BJ (cell line): ENCODE measurements at regions not wholly inside any gene's neighbourhood (a gene's known extent, or its start where the extent isn't known, plus 50 kb on each side); places are given as distances from the start of the nearest gene placed in this dataset.

Experiments used
- CTCF ChIA-PET: fragments of 350-600 bp; formaldehyde crosslinking; extraction: SDS; loops from one replicate; lab custom pipeline; 2021; ENCODE audit warnings: antibody characterized with exemption, inconsistent platforms; lab: Yijun Ruan, JAX
- POLR2A ChIA-PET: fragments of 300-600 bp; sonication (Branson Sonifier 250); formaldehyde crosslinking; extraction: SDS; loops from one replicate; lab custom pipeline; 2021; ENCODE audit warnings: antibody characterized with exemption; lab: Charles Lee
- DNase-seq: peaks from one replicate; pipeline ENCODE4 v3.0.0-alpha.2; 2011; ENCODE audit warnings: low read depth
- H3K27me3 ChIP-seq: 2 replicates; pipeline ENCODE4 v1.6.0; 2011; ENCODE audit warnings: low read length; ENCODE audit not compliant: control insufficient read depth, insufficient read depth
- H3K36me3 ChIP-seq: 2 replicates; pipeline ENCODE4 v1.5.1; 2011; ENCODE audit warnings: low read length; ENCODE audit not compliant: control insufficient read depth, insufficient read depth
- H3K4me3 ChIP-seq: 2 replicates; pipeline ENCODE4 v1.5.1; 2011; ENCODE audit warnings: low read depth, mild to moderate bottlenecking, control low read depth, low read length
- CTCF ChIP-seq: IDR thresholded peaks from 2 replicates; pipeline ENCODE4 v1.5.1; 2011; ENCODE audit warnings: low read depth, mild to moderate bottlenecking, control low read depth, inconsistent platforms, low read length, moderate library complexity; ENCODE audit not compliant: insufficient read depth

- DNase-seq = no peak
- POLR2A ChIA-PET = no interaction called here
- H3K27me3 ChIP-seq = 0 out of 2 replicates have a peak, but pooled peaks cover 1% of the 10 kb centered on the region
- no peak overlapping the region for H3K4me3 ChIP-seq
- H3K36me3 ChIP-seq = no peaks in the 10 kb centered on the region
- CTCF ChIA-PET = no interaction called here
- no peak for TF ChIP-seq CTCF
These were observed 504.8 kb downstream of the ETS1 start for GRCh38 chr11:128082574-128082973.

GRCh38 chr11:128069665-128070064 lies 517.7 kb downstream of the ETS1 start:
- Histone ChIP-seq H3K4me3 (no peak overlapping the region), H3K27me3 (peaks cover 3% of the 10 kb centered on the region; the same call in 1 of the 2 replicates), H3K36me3 (no peaks in the 10 kb centered on the region)
- ChIA-PET POLR2A (no interaction called here), CTCF (interaction anchor here (0.8 kb wide), 1 partner anchor 16 kb away, joined by 3 read pairs; no protein-coding TSS in a partner anchor)
- TF ChIP-seq CTCF = no peak
- no peak for DNase-seq

GRCh38 chr11:128067780-128068179 lies 519.6 kb downstream of the ETS1 start:
- Histone ChIP-seq H3K27me3 (peaks cover under 1% of the 10 kb centered on the region; the same call in 1 of the 2 replicates), H3K4me3 (no peak overlapping the region), H3K36me3 (no peaks in the 10 kb centered on the region)
- POLR2A ChIA-PET = no interaction called here
- CTCF ChIA-PET = no interaction called here
- DNase-seq = no peak
- no peak for TF ChIP-seq CTCF

- Histone ChIP-seq H3K36me3 (no peaks in the 10 kb centered on the region), H3K27me3 (no peaks in the 10 kb centered on the region), H3K4me3 (no peak overlapping the region)
- no peak for DNase-seq
- POLR2A ChIA-PET = interaction anchor here (0.7 kb wide), 1 partner anchor 27 kb away, joined by 3 read pairs; no protein-coding TSS in a partner anchor
- TF ChIP-seq CTCF = no peak
- CTCF ChIA-PET = no interaction called here
These were observed 521.0 kb downstream of the ETS1 start for GRCh38 chr11:128066399-128066798.

GRCh38 chr11:128061281-128061871 lies 526.0 kb downstream of the ETS1 start:
- Histone ChIP-seq H3K36me3 (no peaks in the 10 kb centered on the region), H3K27me3 (no peaks in the 10 kb centered on the region), H3K4me3 (no peak overlapping the region)
- no peak for TF ChIP-seq CTCF
- ChIA-PET POLR2A (no interaction called here), CTCF (interaction anchor here (1.0 to 1.1 kb wide), 2 partner anchors 31 to 96 kb away, joined by 3 read pairs; no protein-coding TSS in a partner anchor)
- no peak for DNase-seq
